ENCODE measurements at regions not wholly inside any gene's neighbourhood (a gene's known extent, or its start where the extent isn't known, plus 50 kb on each side); places are given as distances from the start of the nearest gene placed in this dataset.

- TF ChIP-seq CTCF (IDR thresholded peaks at IDR 0.05; ENCODE audit: insufficient read depth, low read length) (no peak), POLR2AphosphoS5 (IDR thresholded peaks at IDR 0.05; ENCODE audit: low read depth) (no peak)
Observed at GRCh38 chr3:25262322-25262721, 165.7 kb upstream of the RARB start.
